GM12878 (cell line): ENCODE measurements at regions not wholly inside any gene's neighbourhood (a gene's known extent, or its start where the extent isn't known, plus 50 kb on each side); places are given as distances from the start of the nearest gene placed in this dataset.

ENCODE experiments used
- ATAC-seq: fragments of 200-7000 bp; cut with Tn5 transposase; 3 replicates; pipeline ENCODE4 v1.9.1; 2020; ENCODE audit warnings: mild to moderate bottlenecking, moderate library complexity
- BruUV-seq: library from RNA; stranded (reverse); fragments of 400-500 nt; replicated peaks from 2 replicates; lab custom pipeline; 2021; lab: Mats Ljungman, UMichigan
- CTCF ChIA-PET: fragments of 300-600 bp; sonication (Branson Sonifier 250); formaldehyde crosslinking; extraction: SDS; loops from one replicate; lab custom pipeline; 2021; ENCODE audit warnings: inconsistent platforms; lab: Yijun Ruan, JAX
- POLR2A ChIA-PET: fragments of 350-600 bp; formaldehyde crosslinking; extraction: SDS; loops from one replicate; lab custom pipeline; 2021; ENCODE audit warnings: inconsistent platforms; lab: Charles Lee
- RAD21 ChIA-PET: fragments of 300-600 bp; sonication (Branson Sonifier 250); formaldehyde crosslinking; loops from one replicate; lab custom pipeline; 2023; ENCODE audit warnings: antibody characterized with exemption; ENCODE audit not compliant: unreplicated experiment; lab: Charles Lee
- SMC1A ChIA-PET: fragments of 300-600 bp; sonication (Branson Sonifier 250); formaldehyde crosslinking; loops from one replicate; lab custom pipeline; 2023; ENCODE audit not compliant: unreplicated experiment, uncharacterized antibody; lab: Charles Lee
- DNase-seq: peaks from one replicate; pipeline ENCODE4 v3.0.0-alpha.2; 2011; ENCODE audit warnings: low read depth, low spot score
- FAIRE-seq: peaks from 3 replicates; lab custom pipeline; 2011; peaks lifted over from hg19 to GRCh38; lab: Jason Lieb, UNC
- H2AFZ ChIP-seq: 2 replicates; pipeline ENCODE4 v1.6.0; 2011; ENCODE audit warnings: low read depth, low read length, control low read depth; ENCODE audit not compliant: control insufficient read depth
- H3K27ac ChIP-seq: 2 replicates; pipeline ENCODE4 v1.5.1; 2011; ENCODE audit warnings: control low read depth; ENCODE audit not compliant: control insufficient read depth, insufficient read depth
- H3K27me3 ChIP-seq, 2 experiments: replicated peaks in 1 of 2; 2 replicates each; pipeline versions ENCODE4 v1.6.0 to v1.6.1; 2011; ENCODE audit warnings: low read length in 1 of 2; ENCODE audit not compliant: control insufficient read depth in 2 of 2, insufficient read depth in 2 of 2
- H3K36me3 ChIP-seq, 2 experiments: 2 replicates each; pipeline ENCODE4 v1.5.1; 2011; ENCODE audit warnings: low read length in 1 of 2; ENCODE audit not compliant: control insufficient read depth in 2 of 2, insufficient read depth in 2 of 2
- H3K4me1 ChIP-seq: 2 replicates; pipeline ENCODE4 v1.6.1; 2011; ENCODE audit warnings: mild to moderate bottlenecking, low read length, moderate library complexity, mixed read lengths; ENCODE audit not compliant: control insufficient read depth, insufficient read depth
- H3K4me2 ChIP-seq: 2 replicates; pipeline ENCODE4 v1.6.0; 2011; ENCODE audit warnings: control low read depth; ENCODE audit not compliant: control insufficient read depth, insufficient read depth
- H3K4me3 ChIP-seq: fragments of 200-600 bp; sonication (generic); 2 replicates; pipeline ENCODE4 v1.5.1; 2016
- H3K79me2 ChIP-seq: 2 replicates; pipeline ENCODE4 v1.6.0; 2011; ENCODE audit warnings: low read length; ENCODE audit not compliant: control insufficient read depth, insufficient read depth
- H3K9ac ChIP-seq: 2 replicates; pipeline ENCODE4 v1.8.0; 2011; ENCODE audit warnings: low read length, control low read depth, mixed read lengths; ENCODE audit not compliant: control insufficient read depth, insufficient read depth
- H3K9me3 ChIP-seq: replicated peaks from 3 replicates; pipeline ENCODE4 v1.5.1; 2011; ENCODE audit warnings: mild to moderate bottlenecking, low read length; ENCODE audit not compliant: control insufficient read depth, insufficient read depth
- H4K20me1 ChIP-seq: 2 replicates; pipeline ENCODE4 v1.6.0; 2011; ENCODE audit not compliant: control insufficient read depth, insufficient read depth
- CBX3 ChIP-seq: fragments of 200-600 bp; sonication (generic); IDR thresholded peaks from 2 replicates; pipeline ENCODE4 v1.6.1; 2016; ENCODE audit warnings: low read depth, borderline replicate concordance
- CTCF ChIP-seq, 3 experiments: IDR thresholded peaks in 2 of 3; conservative IDR thresholded peaks in 1 of 3; 2 replicates each; pipeline ENCODE4 v1.5.1; 2011; ENCODE audit warnings: low read depth in 3 of 3, low read length in 3 of 3, mild to moderate bottlenecking in 3 of 3, control low read depth in 2 of 3, moderate library complexity in 2 of 3, inconsistent platforms in 1 of 3, mixed read lengths in 1 of 3; ENCODE audit not compliant: control insufficient read depth in 2 of 3, insufficient read depth in 1 of 3; ENCODE audit errors: extremely low read depth in 1 of 3
- POU2F2 ChIP-seq: IDR thresholded peaks from 3 replicates; pipeline ENCODE4 v1.6.1; 2011; ENCODE audit warnings: low read depth, mild to moderate bottlenecking, low read length, borderline replicate concordance
- RAD21 ChIP-seq: IDR thresholded peaks from 2 replicates; pipeline ENCODE4 v1.6.1; 2011; ENCODE audit warnings: mild to moderate bottlenecking, low read depth, low read length, moderate library complexity; ENCODE audit not compliant: insufficient read depth
- RBBP5 ChIP-seq: fragments of 200-600 bp; sonication (generic); conservative IDR thresholded peaks from 2 replicates; pipeline ENCODE4 v1.6.1; 2016
- RELA ChIP-seq: fragments of 450-650 bp; IDR thresholded peaks from 2 replicates; pipeline ENCODE4 v1.8.0; 2014; ENCODE audit warnings: borderline replicate concordance; ENCODE audit not compliant: partially characterized antibody
- TARDBP ChIP-seq: IDR thresholded peaks from 2 replicates; pipeline ENCODE4 v1.6.1; 2016; ENCODE audit warnings: borderline replicate concordance
- ZNF274 ChIP-seq: IDR thresholded peaks from one replicate; pipeline ENCODE4 v1.8.0; 2011; ENCODE audit not compliant: insufficient read length, insufficient read depth
- ZNF592 ChIP-seq: fragments of 450-650 bp; IDR thresholded peaks from 2 replicates; pipeline ENCODE4 v1.6.1; 2017; ENCODE audit warnings: mild to moderate bottlenecking, moderate library complexity
- ZNF687 ChIP-seq: fragments of 450-650 bp; IDR thresholded peaks from 2 replicates; pipeline ENCODE4 v1.6.1; 2017; ENCODE audit warnings: mild to moderate bottlenecking, moderate library complexity
- WGBS: methylation state at CpG from one replicate; pipeline ENCODE4 v1.1.6; 2016; ENCODE audit warnings: low lambda C conversion rate; ENCODE audit not compliant: insufficient replicate concordance, insufficient coverage; ENCODE audit errors: missing lambda C conversion rate; 5-methylcytosine and 5-hydroxymethylcytosine counted together
- in situ Hi-C: fragments of 300-500 bp; cut with MboI; formaldehyde crosslinking; loops from 9 replicates; pipeline ENCODE4 v1.14.3; 2018; ENCODE audit warnings: mixed read lengths
- intact Hi-C: fragments of 100-400 bp; cut with micrococcal nuclease; formaldehyde crosslinking; loops from one replicate; pipeline ENCODE4 v1.14.2; 2022; ENCODE audit not compliant: unreplicated experiment
- TF ChIP-seq, protein P1 (sequence below): IDR thresholded peaks from 2 replicates; pipeline ENCODE4 v1.6.1; 2012; ENCODE audit warnings: low read length, inconsistent platforms

DNA sequence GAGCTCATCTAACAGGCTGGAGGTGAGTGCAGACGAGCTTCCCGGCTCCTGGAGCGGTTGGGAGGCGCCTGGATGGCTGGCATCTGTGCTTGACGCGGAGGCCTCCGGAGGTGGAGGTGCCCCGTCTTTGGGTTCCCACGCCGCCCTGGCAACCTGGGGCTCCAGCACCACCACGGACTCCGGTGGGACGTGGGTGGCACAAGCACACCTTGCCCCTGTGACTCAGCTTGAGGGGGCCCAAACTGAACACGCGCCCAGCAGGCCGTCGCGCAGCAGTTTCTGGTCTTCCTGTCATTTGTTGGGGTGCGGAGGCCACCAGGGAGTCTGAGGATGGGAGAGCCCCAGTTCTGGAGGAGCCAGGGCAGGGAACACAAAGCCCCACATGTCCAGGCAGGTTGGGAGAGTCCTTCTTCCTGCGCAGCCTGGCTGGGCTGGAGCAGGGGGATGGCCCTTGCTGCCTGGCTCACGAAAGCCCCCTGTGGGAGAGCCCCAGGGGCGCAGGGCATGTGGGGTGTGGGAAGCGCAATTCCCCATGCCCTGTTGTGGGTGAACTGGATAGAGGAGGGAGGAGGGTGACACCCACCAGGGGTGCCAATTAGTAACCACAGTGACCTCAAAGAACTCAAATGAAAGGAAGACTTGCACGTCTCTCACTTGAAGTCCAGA is 1378.6 kb upstream of the DEFB115 start:
- Histone ChIP-seq H2AFZ (no peak overlapping the region), H4K20me1 (no peaks in the 10 kb centered on the region), H3K27ac (no peak overlapping the region), H3K9ac (no peak overlapping the region), H3K36me3 (no peaks in the 10 kb centered on the region), H3K27me3 (no peaks in the 10 kb centered on the region), H3K4me2 (no peak overlapping the region), H3K79me2 (no peaks in the 10 kb centered on the region; the same call in 1 of the 2 replicates), H3K9me3 (no peaks in the 10 kb centered on the region; the same call in 2 of the 3 replicates), H3K4me1 (no peaks in the 10 kb centered on the region), H3K4me3 (no peak overlapping the region)
- RAD21 ChIA-PET: no interaction called here
- CTCF ChIA-PET: no interaction called here
- TF ChIP-seq RBBP5: no peak
- TF ChIP-seq ZNF274: no peak
- no peak for TF ChIP-seq RELA
- no peak for TF ChIP-seq POU2F2
- no peak for TF ChIP-seq RAD21
- TF ChIP-seq ZNF592: no peak
- no peak for TF ChIP-seq ZNF687
- TF ChIP-seq CBX3: no peak
- no peak for TF ChIP-seq CTCF (IDR thresholded peaks at IDR 0.05 in 2 of 3, conservative IDR thresholded peaks at IDR 0.05 in 1 of 3; ENCODE audit: control insufficient read depth in 2 of 3, extremely low read depth in 1 of 3, insufficient read depth in 1 of 3, low read depth in 3 of 3, low read length in 3 of 3)
- TF ChIP-seq, protein P1, sequence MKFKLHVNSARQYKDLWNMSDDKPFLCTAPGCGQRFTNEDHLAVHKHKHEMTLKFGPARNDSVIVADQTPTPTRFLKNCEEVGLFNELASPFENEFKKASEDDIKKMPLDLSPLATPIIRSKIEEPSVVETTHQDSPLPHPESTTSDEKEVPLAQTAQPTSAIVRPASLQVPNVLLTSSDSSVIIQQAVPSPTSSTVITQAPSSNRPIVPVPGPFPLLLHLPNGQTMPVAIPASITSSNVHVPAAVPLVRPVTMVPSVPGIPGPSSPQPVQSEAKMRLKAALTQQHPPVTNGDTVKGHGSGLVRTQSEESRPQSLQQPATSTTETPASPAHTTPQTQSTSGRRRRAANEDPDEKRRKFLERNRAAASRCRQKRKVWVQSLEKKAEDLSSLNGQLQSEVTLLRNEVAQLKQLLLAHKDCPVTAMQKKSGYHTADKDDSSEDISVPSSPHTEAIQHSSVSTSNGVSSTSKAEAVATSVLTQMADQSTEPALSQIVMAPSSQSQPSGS: no peak
- no peak for TF ChIP-seq TARDBP
- no TSS peak for BruUV-seq
- intact Hi-C loops (no loop called here), in situ Hi-C loops (loop anchor here (25.0 kb wide), 1 partner anchor 667 kb away; no protein-coding TSS in a partner anchor)
- peak; percentile 73 for ATAC-seq
- no peak for DNase-seq
- SMC1A ChIA-PET: no interaction called here
- FAIRE-seq: no peak
- POLR2A ChIA-PET: no interaction called here
- WGBS: 37% methylated on average over 21 of the region's 24 CpGs
